WTC11 (cell line): ENCODE measurements at regions not wholly inside any gene's neighbourhood (a gene's known extent, or its start where the extent isn't known, plus 50 kb on each side); places are given as distances from the start of the nearest gene placed in this dataset.

Experiments
- ATAC-seq: fragments of 200-7000 bp; cut with Tn5 transposase; 2 replicates; pipeline ENCODE4 v1.10.0; 2021; ENCODE audit warnings: mild to moderate bottlenecking, moderate library complexity
- CTCF ChIA-PET: fragments of 300-600 bp; sonication (Branson Sonifier 250); formaldehyde crosslinking; loops from one replicate; lab custom pipeline; 2021; ENCODE audit warnings: antibody characterized with exemption; lab: Charles Lee
- POLR2A ChIA-PET: fragments of 350-600 bp; sonication (Branson Sonifier 250); formaldehyde crosslinking; loops from one replicate; lab custom pipeline; 2021; ENCODE audit warnings: antibody characterized with exemption; lab: Charles Lee
- DNase-seq: peaks from one replicate; pipeline ENCODE4 v3.0.0; 2021; ENCODE audit warnings: low spot score
- H3K27ac Mint-ChIP-seq: 2 replicates; pipeline ENCODE4 v1.8.0; 2021; ENCODE audit warnings: mixed read lengths
- H3K27me3 Mint-ChIP-seq: 2 replicates; pipeline ENCODE4 v1.8.0; 2021; ENCODE audit warnings: low read depth, mild to moderate bottlenecking, moderate library complexity, mixed read lengths
- H3K36me3 Mint-ChIP-seq: 2 replicates; pipeline ENCODE4 v1.8.0; 2021; ENCODE audit warnings: mixed read lengths
- H3K4me1 Mint-ChIP-seq: 2 replicates; pipeline ENCODE4 v1.8.0; 2022; ENCODE audit warnings: mixed read lengths
- H3K4me3 Mint-ChIP-seq: 2 replicates; pipeline ENCODE4 v1.8.0; 2021; ENCODE audit warnings: mild to moderate bottlenecking, moderate library complexity, mixed read lengths
- H3K9me3 Mint-ChIP-seq: 2 replicates; pipeline ENCODE4 v1.8.0; 2021; ENCODE audit warnings: mixed read lengths
- AR ChIP-seq: fragments of 250-450 bp; sonication (Bioruptor Pico); IDR thresholded peaks from 2 replicates; pipeline ENCODE4 v1.9.0; 2021; ENCODE audit warnings: mild to moderate bottlenecking
- ATF6 ChIP-seq: sonication (generic); formaldehyde crosslinking; IDR thresholded peaks from 2 replicates; pipeline ENCODE4 v1.8.1; 2023; ENCODE audit warnings: mild to moderate bottlenecking, missing genetic modification reagents
- ELF4 ChIP-seq: sonication (generic); formaldehyde crosslinking; IDR thresholded peaks from 2 replicates; pipeline ENCODE4 v1.8.1; 2022; ENCODE audit warnings: low read depth, mild to moderate bottlenecking, moderate library complexity, missing genetic modification reagents
- ERG ChIP-seq: fragments of 250-450 bp; sonication (Bioruptor Pico); IDR thresholded peaks from 2 replicates; pipeline ENCODE4 v1.8.0; 2021; ENCODE audit warnings: mild to moderate bottlenecking
- GTF2I ChIP-seq: fragments of 250-450 bp; sonication (Bioruptor Pico); conservative IDR thresholded peaks from 2 replicates; pipeline ENCODE4 v1.4.0; 2021; ENCODE audit warnings: mild to moderate bottlenecking
- IRF1 ChIP-seq: sonication (generic); formaldehyde crosslinking; IDR thresholded peaks from 2 replicates; pipeline ENCODE4 v1.8.0; 2023; ENCODE audit warnings: missing genetic modification reagents
- JUN ChIP-seq: sonication (generic); formaldehyde crosslinking; IDR thresholded peaks from 2 replicates; pipeline ENCODE4 v1.8.0; 2023; ENCODE audit warnings: mild to moderate bottlenecking, missing genetic modification reagents
- NR1H2 ChIP-seq: sonication (generic); formaldehyde crosslinking; IDR thresholded peaks from 2 replicates; pipeline ENCODE4 v1.9.0; 2021; ENCODE audit warnings: mild to moderate bottlenecking, moderate library complexity, missing genetic modification reagents
- PREB ChIP-seq: sonication (generic); formaldehyde crosslinking; IDR thresholded peaks from 2 replicates; pipeline ENCODE4 v1.8.1; 2022; ENCODE audit warnings: mild to moderate bottlenecking, missing genetic modification reagents, moderate library complexity, borderline replicate concordance
- STAT6 ChIP-seq: sonication (generic); formaldehyde crosslinking; conservative IDR thresholded peaks from 2 replicates; pipeline ENCODE4 v1.8.1; 2023; ENCODE audit warnings: mild to moderate bottlenecking, low read depth, missing genetic modification reagents, moderate library complexity
- TEAD4 ChIP-seq: sonication (generic); formaldehyde crosslinking; IDR thresholded peaks from 2 replicates; pipeline ENCODE4 v1.8.0; 2022; ENCODE audit warnings: mild to moderate bottlenecking, missing genetic modification reagents
- ZMAT4 ChIP-seq: fragments of 250-450 bp; sonication (Bioruptor Pico); IDR thresholded peaks from 2 replicates; pipeline ENCODE4 v1.9.0; 2021; ENCODE audit warnings: mild to moderate bottlenecking
- ZNF138 ChIP-seq: sonication (generic); formaldehyde crosslinking; conservative IDR thresholded peaks from 2 replicates; pipeline ENCODE4 v1.8.1; 2022; ENCODE audit warnings: mild to moderate bottlenecking, moderate library complexity, missing genetic modification reagents
- ZNF281 ChIP-seq: sonication (generic); formaldehyde crosslinking; IDR thresholded peaks from 2 replicates; pipeline ENCODE4 v1.8.0; 2023; ENCODE audit warnings: mild to moderate bottlenecking, missing genetic modification reagents
- ZNF396 ChIP-seq: fragments of 250-450 bp; sonication (Bioruptor Pico); IDR thresholded peaks from 2 replicates; pipeline ENCODE4 v1.8.0; 2021; ENCODE audit warnings: mild to moderate bottlenecking, moderate library complexity, borderline replicate concordance
- ZNF512 ChIP-seq: sonication (generic); formaldehyde crosslinking; IDR thresholded peaks from 2 replicates; pipeline ENCODE4 v1.8.1; 2022; ENCODE audit warnings: missing genetic modification reagents, borderline replicate concordance

GRCh38 chr9:108784998-108785397 lies 70.8 kb downstream of the ACTL7B start:
- H3K27me3 Mint-ChIP-seq, result no peaks in the 10 kb centered on the region
- DNase-seq, result no peak

More at GRCh38 chr9:108784998-108785397, 70.8 kb downstream of the ACTL7B start:
- no peak for ATAC-seq
- TF ChIP-seq IRF1 (CRISPR knock-in tag) (no peak), JUN (CRISPR knock-in tag) (no peak), ERG (no peak), ELF4 (CRISPR knock-in tag) (no peak), ATF6 (CRISPR knock-in tag) (no peak), PREB (no peak), TEAD4 (no peak), GTF2I (CRISPR knock-in tag) (no peak), ZMAT4 (CRISPR knock-in tag) (no peak), ZNF138 (CRISPR knock-in tag) (no peak), STAT6 (CRISPR knock-in tag) (no peak), ZNF396 (CRISPR knock-in tag) (no peak), NR1H2 (CRISPR knock-in tag) (no peak), ZNF512 (CRISPR knock-in tag) (no peak), AR (no peak), ZNF281 (CRISPR knock-in tag) (no peak)
- no peak overlapping the region for H3K4me3 Mint-ChIP-seq
- peaks cover 33% of the 10 kb centered on the region for H3K4me1 Mint-ChIP-seq
- H3K27ac Mint-ChIP-seq, result no peak overlapping the region
- H3K9me3 Mint-ChIP-seq, result peaks cover 16% of the 10 kb centered on the region
- POLR2A ChIA-PET, result no interaction called here
- CTCF ChIA-PET, result no interaction called here
- H3K36me3 Mint-ChIP-seq, result no peaks in the 10 kb centered on the region
